ENCODE measurements at regions not wholly inside any gene's neighbourhood (a gene's known extent, or its start where the extent isn't known, plus 50 kb on each side); places are given as distances from the start of the nearest gene placed in this dataset.
A peak's percentile ranks its signal among the peaks of the same experiment; 100 is the strongest.
"Not testable (repeated sequence)": the region's sequence is repeated elsewhere in the genome, so short reads cannot be mapped to it uniquely, and the experiment has no call there.

DNA sequence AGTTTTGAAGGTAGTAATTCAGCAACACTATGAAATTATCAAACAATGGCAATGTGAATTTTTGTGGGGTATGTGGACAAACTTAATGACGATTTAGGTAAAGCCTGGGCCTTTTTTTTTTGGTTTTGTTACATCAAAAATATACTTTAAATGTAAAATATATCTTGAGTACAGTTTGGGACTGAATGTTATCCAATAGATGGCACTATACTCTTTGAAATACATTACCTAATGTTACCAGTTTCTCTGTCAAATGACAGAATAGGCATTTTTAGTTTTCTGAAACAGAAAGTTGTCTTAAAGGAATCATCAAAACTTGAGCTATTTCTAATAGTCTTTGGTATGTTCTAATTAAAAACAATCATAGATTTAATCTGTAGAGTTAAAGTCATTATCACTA lies 1651.9 kb downstream of the C4orf33 start:
- TF ChIP-seq PAX5 (IDR thresholded peaks at IDR 0.05; ENCODE audit: insufficient read depth, low read length, severe bottlenecking) (no peak), POU2F2 (IDR thresholded peaks at IDR 0.05; ENCODE audit: low read depth, low read length) (no peak), POLR2AphosphoS5 (IDR thresholded peaks at IDR 0.05; ENCODE audit: low read depth, low read length) (no peak), TAF1 (IDR thresholded peaks at IDR 0.05; ENCODE audit: low read depth, low read length) (no peak), SPI1 (IDR thresholded peaks at IDR 0.05; ENCODE audit: low read depth, low read length) (no peak), POLR2A (IDR thresholded peaks at IDR 0.05; ENCODE audit: low read depth, low read length) (no peak)
- no peak for FAIRE-seq
- DNase-seq (ENCODE audit: insufficient read length, low spot score) = no peak

DNA sequence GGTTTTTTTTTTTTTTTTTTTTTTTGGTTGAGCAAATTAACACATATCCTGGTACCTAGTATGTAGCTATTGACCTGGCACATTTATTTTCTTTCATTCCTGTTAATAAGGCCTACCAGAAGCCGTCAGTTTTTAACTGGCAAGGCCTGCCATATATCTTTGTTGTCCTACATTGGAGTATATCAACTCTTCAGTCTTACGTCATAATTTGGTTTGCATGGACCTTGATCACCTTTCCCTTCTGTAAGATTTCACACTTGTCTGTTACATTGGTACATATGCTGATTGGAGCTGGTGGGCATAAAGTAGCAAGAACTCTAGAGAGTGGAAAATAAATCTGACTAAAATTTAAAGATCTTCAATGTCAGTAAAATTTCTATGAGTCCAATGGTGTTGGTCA lies 1658.0 kb downstream of the C4orf33 start:
- no peak for TF ChIP-seq POLR2A (IDR thresholded peaks at IDR 0.05; ENCODE audit: low read depth, low read length)
- DNase-seq (ENCODE audit: insufficient read length, low spot score) (no peak), FAIRE-seq (no peak)

DNA sequence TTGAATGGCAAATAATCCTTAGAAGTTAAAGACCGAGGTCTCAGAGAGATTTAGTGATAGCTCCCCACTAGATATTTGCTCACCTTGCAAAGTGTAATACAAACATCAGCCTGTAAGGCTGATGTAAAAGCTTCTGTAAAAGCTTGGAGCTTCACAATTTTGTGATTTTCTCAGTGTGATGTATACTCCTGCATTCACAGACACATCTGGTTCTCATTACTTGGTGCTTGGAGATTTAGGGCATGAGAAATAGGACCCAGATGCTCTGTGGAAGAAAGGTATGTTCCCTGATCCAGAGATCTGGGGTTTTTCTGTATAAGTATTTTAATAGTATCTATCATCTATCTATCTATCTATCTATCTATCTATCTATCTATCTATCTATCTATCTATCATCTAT lies 1664.3 kb downstream of the C4orf33 start:
- TF ChIP-seq TAF1 (IDR thresholded peaks at IDR 0.05; ENCODE audit: low read depth, low read length) (no peak), POLR2AphosphoS5 (IDR thresholded peaks at IDR 0.05; ENCODE audit: low read depth, low read length) (no peak), SPI1 (IDR thresholded peaks at IDR 0.05; ENCODE audit: low read depth, low read length) (no peak), POLR2A (IDR thresholded peaks at IDR 0.05; ENCODE audit: low read depth, low read length) (no peak), POU2F2 (IDR thresholded peaks at IDR 0.05; ENCODE audit: low read depth, low read length) (no peak), PAX5 (IDR thresholded peaks at IDR 0.05; ENCODE audit: insufficient read depth, low read length, severe bottlenecking) (no peak)
- DNase-seq (ENCODE audit: insufficient read length, low spot score) (no peak), FAIRE-seq (no peak)

DNA sequence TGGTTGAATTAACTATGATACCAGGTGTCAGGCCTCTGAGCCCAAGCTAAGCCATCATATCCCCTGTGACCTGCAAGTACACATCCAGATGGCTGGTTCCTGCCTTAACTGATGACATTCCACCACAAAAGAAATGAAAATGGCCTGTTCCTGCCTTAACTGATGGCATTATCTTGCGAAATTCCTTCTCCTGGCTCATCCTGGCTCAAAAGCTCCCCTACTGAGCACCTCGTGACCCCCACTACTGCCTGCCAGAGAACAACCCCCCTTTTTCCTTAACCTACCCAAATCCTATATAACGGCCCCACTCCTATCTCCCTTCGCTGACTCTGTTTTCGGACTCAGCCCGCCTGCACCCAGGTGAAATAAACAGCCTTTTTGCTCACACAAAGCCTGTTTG lies 1671.4 kb downstream of the C4orf33 start:
- not testable (repeated sequence) for FAIRE-seq; DNase-seq (ENCODE audit: insufficient read length, low spot score)

DNA sequence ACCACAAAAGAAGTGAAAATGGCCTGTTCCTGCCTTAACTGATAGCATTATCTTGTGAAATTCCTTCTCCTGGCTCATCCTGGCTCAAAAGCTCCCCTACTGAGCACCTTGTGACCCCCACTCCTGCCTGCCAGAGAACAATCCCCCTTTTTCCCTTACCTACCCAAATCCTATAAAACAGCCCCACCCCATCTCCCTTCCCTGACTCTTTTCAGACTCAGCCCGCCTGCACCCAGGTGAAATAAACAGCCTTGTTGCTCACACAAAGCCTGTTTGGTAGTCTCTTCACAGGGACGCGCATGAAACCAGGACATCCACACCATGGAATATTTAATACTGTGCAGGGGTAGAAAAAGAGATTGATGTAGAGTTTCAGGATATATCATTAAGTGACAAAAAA lies 1677.0 kb downstream of the C4orf33 start:
- FAIRE-seq; DNase-seq (ENCODE audit: insufficient read length, low spot score): not testable (repeated sequence)

DNA sequence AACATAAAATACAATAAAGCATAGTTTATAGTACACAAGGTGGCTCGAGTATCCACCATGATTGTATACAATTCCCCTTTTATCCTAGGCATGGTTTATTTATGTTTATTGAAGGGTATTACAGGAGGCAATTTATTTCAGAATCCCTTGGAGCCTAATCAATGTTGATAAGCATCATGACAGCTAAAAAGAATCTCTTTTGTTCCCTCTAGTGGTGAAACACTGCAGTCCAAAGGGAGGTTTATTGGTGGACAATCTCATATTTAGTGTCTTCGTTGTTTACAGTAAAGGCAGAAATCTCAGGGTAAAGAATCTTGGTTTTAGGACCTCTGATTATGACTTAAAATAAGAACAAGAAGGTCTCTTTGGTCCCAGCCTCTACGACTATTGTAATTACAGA lies 1712.5 kb downstream of the C4orf33 start:
- FAIRE-seq (no peak), DNase-seq (ENCODE audit: insufficient read length, low spot score) (no peak)
- TF ChIP-seq PAX5 (IDR thresholded peaks at IDR 0.05; ENCODE audit: insufficient read depth, low read length, severe bottlenecking) (no peak), SPI1 (IDR thresholded peaks at IDR 0.05; ENCODE audit: low read depth, low read length) (no peak), POLR2AphosphoS5 (IDR thresholded peaks at IDR 0.05; ENCODE audit: low read depth, low read length) (no peak), TAF1 (IDR thresholded peaks at IDR 0.05; ENCODE audit: low read depth, low read length) (no peak), POU2F2 (IDR thresholded peaks at IDR 0.05; ENCODE audit: low read depth, low read length) (no peak), POLR2A (IDR thresholded peaks at IDR 0.05; ENCODE audit: low read depth, low read length) (no peak)

DNA sequence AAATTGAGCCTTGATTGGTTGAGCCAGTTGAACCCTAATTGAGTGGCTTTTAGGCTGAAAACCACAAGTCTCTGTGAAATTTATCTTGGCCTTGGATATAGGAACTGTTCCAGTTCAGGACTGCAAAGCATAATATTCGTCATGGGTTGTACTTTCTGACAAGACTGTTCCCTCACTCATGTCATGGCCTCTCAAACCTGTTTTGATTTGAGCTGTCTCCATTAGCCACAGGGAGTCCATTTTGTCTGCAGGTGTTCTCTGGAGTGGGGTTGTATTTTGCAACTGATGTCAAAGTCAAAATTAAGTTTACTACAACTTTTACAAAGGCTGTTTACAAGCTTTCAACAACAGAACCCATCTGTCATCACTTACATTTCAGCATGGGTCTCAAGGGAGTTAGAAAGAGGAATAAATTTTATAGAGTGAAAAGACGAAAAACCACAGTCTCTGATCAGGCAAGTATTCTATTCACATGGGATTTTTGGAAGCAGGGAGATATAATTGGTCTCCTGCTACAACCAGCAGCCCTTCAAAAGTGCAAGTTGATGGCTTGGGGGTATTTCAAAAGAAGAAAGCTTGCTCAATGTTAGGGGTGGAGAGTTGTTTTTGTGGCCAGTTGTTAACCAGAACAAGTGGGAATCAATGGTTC lies 1716.3 kb downstream of the C4orf33 start:
- FAIRE-seq (no peak), DNase-seq (ENCODE audit: insufficient read length, low spot score) (no peak)
- TF ChIP-seq TAF1 (IDR thresholded peaks at IDR 0.05; ENCODE audit: low read depth, low read length) (no peak), SPI1 (IDR thresholded peaks at IDR 0.05; ENCODE audit: low read depth, low read length) (no peak), PAX5 (IDR thresholded peaks at IDR 0.05; ENCODE audit: insufficient read depth, low read length, severe bottlenecking) (no peak), POLR2AphosphoS5 (IDR thresholded peaks at IDR 0.05; ENCODE audit: low read depth, low read length) (no peak), POLR2A (IDR thresholded peaks at IDR 0.05; ENCODE audit: low read depth, low read length) (no peak), POU2F2 (IDR thresholded peaks at IDR 0.05; ENCODE audit: low read depth, low read length) (no peak)

DNA sequence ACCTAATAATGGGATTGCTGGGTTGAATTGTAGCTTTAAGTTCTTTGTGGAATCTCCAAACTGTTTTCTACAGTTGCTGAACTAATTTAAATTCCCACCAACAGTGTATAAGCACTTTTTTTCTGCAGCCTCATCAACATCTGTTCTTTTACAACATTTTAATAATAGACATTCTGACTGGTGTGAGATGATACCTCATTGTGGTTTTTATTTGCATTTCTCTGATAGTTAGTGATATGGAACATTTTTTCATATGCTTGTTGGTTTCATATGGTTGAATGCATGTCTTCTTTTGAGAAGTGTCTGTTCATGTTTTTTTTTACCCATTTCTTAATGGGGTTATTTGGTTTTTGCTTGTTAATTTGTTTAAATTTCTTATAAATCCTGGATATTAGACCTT lies 1718.9 kb downstream of the C4orf33 start:
- no peak for TF ChIP-seq PAX5 (IDR thresholded peaks at IDR 0.05; ENCODE audit: insufficient read depth, low read length, severe bottlenecking)
- TF ChIP-seq POLR2AphosphoS5 (IDR thresholded peaks at IDR 0.05; ENCODE audit: low read depth, low read length) = no peak
- no peak for TF ChIP-seq TAF1 (IDR thresholded peaks at IDR 0.05; ENCODE audit: low read depth, low read length)
- no peak for TF ChIP-seq POU2F2 (IDR thresholded peaks at IDR 0.05; ENCODE audit: low read depth, low read length)
- no peak for TF ChIP-seq SPI1 (IDR thresholded peaks at IDR 0.05; ENCODE audit: low read depth, low read length)
- no peak for TF ChIP-seq POLR2A (IDR thresholded peaks at IDR 0.05; ENCODE audit: low read depth, low read length)
- FAIRE-seq (no peak), DNase-seq (ENCODE audit: insufficient read length, low spot score) (no peak)

DNA sequence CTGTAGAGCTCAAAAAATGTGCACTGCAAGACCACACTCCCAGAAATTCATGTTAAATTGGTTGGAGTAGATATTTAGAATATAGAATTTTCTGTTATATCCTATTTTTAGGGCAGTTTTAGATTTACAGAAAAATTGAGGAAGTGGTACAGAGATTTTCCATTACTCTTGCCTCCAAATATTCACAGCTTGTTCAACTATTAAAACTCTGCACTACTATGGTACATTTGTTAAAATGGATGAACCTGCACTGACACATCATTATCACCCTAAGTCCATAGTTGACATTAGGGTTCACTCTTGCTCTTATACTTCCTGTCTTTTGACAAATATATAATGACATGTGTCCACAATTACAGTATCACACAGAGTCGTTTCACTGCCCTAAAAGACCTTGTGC lies 1724.5 kb downstream of the C4orf33 start:
- no peak for FAIRE-seq
- TF ChIP-seq TAF1 (IDR thresholded peaks at IDR 0.05; ENCODE audit: low read depth, low read length) = no peak
- no peak for TF ChIP-seq PAX5 (IDR thresholded peaks at IDR 0.05; ENCODE audit: insufficient read depth, low read length, severe bottlenecking)
- 0 out of 2 replicates have a peak, but pooled peaks have one; percentile 39 for TF ChIP-seq SPI1 (IDR thresholded peaks at IDR 0.05; ENCODE audit: low read depth, low read length)
- no peak for DNase-seq (ENCODE audit: insufficient read length, low spot score)

DNA sequence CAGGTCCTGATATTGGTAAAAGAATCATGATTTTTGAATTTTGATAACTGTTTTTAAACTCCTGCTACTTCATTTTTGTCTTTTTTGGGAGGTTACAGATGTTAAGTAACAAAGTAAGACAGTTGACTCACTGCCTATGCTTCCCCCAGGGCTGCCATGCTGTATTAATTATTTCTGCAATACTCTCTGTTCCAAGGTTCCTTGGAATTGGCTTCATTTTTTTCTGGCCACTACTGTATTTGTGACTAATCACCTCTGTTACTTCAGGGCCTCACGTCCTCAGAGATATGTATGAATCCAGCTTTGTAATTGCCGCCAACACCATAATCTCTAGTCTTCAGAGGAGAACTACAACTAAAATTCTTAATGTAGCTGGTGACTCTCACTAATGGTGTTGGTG lies 1729.3 kb downstream of the C4orf33 start:
- DNase-seq (ENCODE audit: insufficient read length, low spot score) (no peak), FAIRE-seq (no peak)
- no peak for TF ChIP-seq POLR2AphosphoS5 (IDR thresholded peaks at IDR 0.05; ENCODE audit: low read depth, low read length)
- no peak for TF ChIP-seq POU2F2 (IDR thresholded peaks at IDR 0.05; ENCODE audit: low read depth, low read length)
- TF ChIP-seq POLR2A (IDR thresholded peaks at IDR 0.05; ENCODE audit: low read depth, low read length) = no peak
- TF ChIP-seq TAF1 (IDR thresholded peaks at IDR 0.05; ENCODE audit: low read depth, low read length) = no peak
- TF ChIP-seq SPI1 (IDR thresholded peaks at IDR 0.05; ENCODE audit: low read depth, low read length) = no peak
- TF ChIP-seq PAX5 (IDR thresholded peaks at IDR 0.05; ENCODE audit: insufficient read depth, low read length, severe bottlenecking) = no peak

DNA sequence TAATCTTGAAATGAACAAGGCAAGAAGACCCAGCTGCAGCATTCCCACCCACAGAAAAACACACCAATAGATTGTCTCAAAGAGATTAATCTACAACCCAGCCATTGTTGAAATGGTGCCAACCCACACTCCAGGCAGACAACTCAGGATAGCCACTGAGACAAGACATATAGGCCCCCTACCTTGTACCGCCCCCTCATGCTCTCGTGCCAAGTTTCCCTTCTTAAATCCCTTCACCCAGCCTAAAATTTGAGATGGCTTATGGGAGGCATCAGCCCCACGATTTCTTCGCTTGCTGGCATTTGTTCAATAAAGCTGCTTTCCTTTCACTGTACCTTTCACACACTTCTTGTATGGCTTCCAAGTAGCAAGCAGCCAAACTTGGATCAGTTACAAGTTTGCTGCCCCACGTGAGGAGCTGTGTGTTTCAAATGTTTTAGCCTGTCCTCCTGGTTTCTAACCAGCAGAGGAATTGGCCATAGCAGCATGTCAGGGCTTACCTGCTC lies 1754.1 kb downstream of the C4orf33 start:
- no peak for TF ChIP-seq PAX5 (IDR thresholded peaks at IDR 0.05; ENCODE audit: insufficient read depth, low read length, severe bottlenecking)
- FAIRE-seq = no peak
- no peak for DNase-seq (ENCODE audit: insufficient read length, low spot score)

Data from GM12891 (cell line).